DMS79 treated with DMSO at 0.1 percent for 48 hours (cell line): ENCODE measurements at regions not wholly inside any gene's neighbourhood (a gene's known extent, or its start where the extent isn't known, plus 50 kb on each side); places are given as distances from the start of the nearest gene placed in this dataset.
"Not testable (repeated sequence)": the region's sequence is repeated elsewhere in the genome, so short reads cannot be mapped to it uniquely, and the experiment has no call there.

Source experiments
- DNase-seq: peaks from one replicate; lab custom pipeline; 2025; lab: John Stamatoyannopoulos, UW

GRCh38 chr10:35263827-35264226, 72.5 kb upstream of the CCNY start:
- DNase-seq, result not testable (repeated sequence)

DNA sequence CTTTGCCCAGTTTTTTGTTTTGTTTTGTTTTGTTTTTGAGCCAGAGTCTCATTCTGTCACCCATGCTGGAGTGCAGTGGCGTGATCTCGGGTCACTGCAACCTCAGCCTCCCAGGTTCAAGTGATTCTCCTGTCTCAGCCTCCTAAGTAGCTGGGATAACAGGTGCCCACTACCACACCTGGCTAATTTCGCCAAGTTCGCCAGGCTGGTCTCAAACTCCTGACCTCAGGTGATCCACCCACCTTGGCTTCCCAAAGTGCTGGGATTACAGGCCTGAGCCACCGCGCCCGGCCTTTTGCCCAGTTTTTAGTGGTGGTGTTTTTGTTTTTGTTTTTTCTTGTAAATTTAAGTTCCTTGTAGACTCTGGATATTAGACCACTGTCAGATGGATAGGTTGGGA, 71.7 kb upstream of the CCNY start:
- not testable (repeated sequence) for DNase-seq

DNA sequence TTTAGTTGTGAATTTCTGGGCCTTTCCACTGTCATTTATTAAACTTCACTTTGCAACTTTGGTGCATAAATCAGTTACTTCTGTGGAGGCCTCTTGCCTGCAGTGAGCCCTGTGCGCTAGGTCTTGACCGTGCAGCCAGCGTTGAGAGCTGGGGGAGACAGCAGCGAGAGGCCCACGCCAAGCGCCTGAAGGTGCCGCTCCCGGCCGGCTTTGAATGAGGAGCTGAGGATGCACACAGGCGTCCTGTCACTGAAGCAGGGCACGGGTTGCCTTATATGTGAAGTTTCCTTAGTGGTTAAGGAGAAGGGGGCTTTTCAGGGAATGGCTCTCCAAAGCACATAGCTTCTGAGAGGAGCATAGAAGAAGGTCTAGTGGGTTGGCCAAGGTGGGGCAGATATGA, 70.9 kb upstream of the CCNY start:
- DNase-seq, result no peak

DNA sequence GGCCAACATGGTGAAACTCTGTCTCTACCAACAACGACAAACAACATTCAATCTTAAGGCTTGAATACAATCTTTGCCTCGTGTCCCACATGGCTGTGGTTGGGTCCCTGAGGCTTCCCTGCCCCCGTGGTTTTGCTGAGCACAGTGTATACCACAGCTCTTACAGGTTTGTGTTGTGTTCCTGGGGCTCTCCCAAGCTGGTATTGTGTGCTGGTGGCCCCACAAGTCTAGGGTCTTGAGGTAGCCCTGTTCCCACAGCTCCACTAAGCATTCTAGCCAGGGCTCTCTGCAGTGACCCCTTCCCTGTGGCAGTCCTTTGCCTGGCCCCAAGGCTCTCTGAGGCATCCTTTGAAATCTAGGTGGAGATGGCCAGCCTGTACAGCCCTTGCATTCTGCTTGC, 68.0 kb upstream of the CCNY start:
- no peak for DNase-seq

- no peak for DNase-seq
These were observed 67.5 kb upstream of the CCNY start for GRCh38 chr10:35268791-35269257.

GRCh38 chr10:35270100-35270499, 66.2 kb upstream of the CCNY start:
- no peak for DNase-seq

DNA sequence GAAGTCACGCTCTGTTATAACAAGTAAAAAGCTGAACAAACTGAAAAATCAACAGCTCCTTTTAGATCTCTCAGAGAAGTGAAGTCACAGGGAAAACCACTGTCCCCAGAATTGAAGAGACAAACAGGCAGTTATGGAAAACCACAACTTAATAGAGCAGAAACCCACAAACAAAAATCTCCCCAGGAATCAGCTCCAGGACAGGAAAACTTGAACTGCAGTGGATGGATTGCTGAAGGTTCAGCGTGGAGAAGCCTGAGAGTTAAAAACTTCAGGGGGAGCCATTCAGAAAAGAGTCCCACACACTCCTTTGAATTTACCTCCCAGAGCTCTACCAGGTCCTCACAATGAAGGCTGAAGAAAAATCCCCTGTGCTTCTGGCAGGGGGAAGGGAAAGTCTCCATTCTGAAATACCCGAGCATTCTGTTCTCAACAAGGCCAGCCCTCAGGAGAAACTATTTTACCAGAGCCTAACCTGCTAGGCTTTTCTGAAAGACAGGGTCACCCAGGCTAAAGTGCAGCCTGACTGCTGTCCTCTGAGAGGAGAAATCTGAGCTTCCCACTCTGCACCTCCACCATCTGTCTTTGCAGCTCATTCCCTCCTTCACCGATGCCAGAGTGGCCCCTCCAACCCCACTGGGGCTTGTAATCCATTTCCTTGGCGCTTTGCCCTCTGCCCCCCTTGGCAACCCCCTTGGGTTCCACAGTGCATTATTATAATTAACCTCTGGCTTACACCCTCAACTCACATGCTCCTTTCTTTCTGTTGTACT, 65.0 kb upstream of the CCNY start:
- DNase-seq, result peak; percentile 82

DNA sequence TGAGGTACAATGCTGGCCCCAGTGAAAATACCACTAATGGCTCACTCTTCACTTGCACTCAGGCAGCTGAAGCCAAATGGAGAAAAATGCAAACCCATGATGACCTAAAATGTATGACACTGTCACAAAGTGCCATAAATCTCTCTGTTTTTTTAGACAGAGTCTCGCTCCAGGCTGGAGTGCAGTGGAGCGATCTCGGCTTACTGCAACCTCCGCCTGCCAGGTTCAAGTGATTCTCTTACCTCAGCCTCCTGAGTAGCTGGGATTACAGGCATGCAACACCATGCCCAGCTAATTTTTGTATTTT, 64.5 kb upstream of the CCNY start:
- not testable (repeated sequence) for DNase-seq

DNA sequence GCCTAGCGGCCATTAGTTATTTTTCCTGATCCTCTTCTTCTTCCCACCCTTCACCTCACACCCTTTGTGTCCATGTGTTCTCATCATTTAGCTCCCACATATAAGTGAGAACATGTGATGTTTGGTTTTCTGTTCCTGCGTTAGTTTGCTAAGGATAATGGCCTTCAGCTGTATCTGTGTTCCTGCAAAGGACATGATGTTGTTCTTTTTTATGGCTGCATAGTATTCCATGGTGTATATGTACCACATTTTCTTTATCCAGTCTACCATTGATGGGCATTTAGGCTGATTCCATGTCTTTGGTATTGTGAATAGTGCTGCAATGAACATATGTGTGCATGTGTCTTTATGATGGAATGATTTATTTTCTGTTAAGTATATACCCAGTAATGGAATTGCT, 63.9 kb upstream of the CCNY start:
- DNase-seq, result not testable (repeated sequence)

DNA sequence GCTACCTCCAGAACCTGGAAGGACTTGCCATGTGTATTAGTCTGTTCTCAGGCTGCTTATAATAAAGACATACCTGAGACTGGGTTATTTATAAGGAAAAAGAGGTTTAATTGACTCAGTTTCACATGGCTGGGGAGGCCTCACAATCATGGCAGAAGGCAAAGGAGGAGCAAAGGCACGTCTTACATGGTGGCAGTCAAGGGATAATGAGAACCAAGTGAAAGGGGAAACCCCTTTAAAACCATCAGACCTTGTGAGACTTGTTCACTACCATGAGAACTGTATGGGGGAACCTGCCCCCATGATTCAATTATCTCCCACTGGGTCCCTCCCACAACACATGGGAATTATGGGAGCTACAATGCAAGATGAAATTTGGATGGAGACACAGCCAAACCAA, 62.3 kb upstream of the CCNY start:
- not testable (repeated sequence) for DNase-seq

- no peak for DNase-seq
These were observed 61.7 kb upstream of the CCNY start for GRCh38 chr10:35274498-35275060.

DNA sequence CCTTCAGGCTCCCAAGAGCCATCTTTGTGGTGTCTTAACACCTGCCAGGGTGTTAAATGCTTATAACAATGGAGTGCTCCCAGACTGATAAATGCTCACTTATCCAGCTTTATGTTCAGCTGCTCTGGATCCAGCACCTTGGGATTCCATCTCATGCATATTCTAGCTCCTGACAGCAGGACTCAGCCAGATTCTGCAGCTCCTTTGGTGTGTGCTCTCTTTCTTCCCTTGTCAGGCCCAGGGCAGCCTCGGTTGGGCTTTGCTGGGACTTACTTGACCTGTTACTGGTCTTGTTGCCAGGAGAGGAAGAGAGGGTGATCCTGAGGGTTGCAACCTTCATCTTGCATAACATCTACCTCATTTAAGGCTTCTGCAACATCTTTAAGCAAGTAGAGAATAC, 59.4 kb upstream of the CCNY start:
- DNase-seq, result no peak

GRCh38 chr10:35280246-35280645, 56.1 kb upstream of the CCNY start:
- DNase-seq, result not testable (repeated sequence)
